A204.1 (cell line): ENCODE measurements at regions not wholly inside any gene's neighbourhood (a gene's known extent, or its start where the extent isn't known, plus 50 kb on each side); places are given as distances from the start of the nearest gene placed in this dataset.
"Not testable (repeated sequence)": the region's sequence is repeated elsewhere in the genome, so short reads cannot be mapped to it uniquely, and the experiment has no call there.

Source experiments
- FAIRE-seq: peaks from 2 replicates; lab custom pipeline; 2012; peaks lifted over from hg19 to GRCh38; lab: Jason Lieb, UNC

GRCh38 chr12:131421509-131422186 is 289.2 kb upstream of the SFSWAP start:
- FAIRE-seq = no peak

- no peak for FAIRE-seq
These were observed 288.7 kb upstream of the SFSWAP start for GRCh38 chr12:131422187-131422520.

- FAIRE-seq = no peak
These were observed 288.1 kb upstream of the SFSWAP start for GRCh38 chr12:131422744-131423143.

- no peak for FAIRE-seq
These were observed 286.6 kb upstream of the SFSWAP start for GRCh38 chr12:131424270-131424669.

GRCh38 chr12:131425112-131426075 is 285.5 kb upstream of the SFSWAP start:
- no peak for FAIRE-seq

GRCh38 chr12:131428091-131428685 is 282.7 kb upstream of the SFSWAP start:
- no peak for FAIRE-seq

GRCh38 chr12:131429221-131429620 is 281.7 kb upstream of the SFSWAP start:
- not testable (repeated sequence) for FAIRE-seq

- not testable (repeated sequence) for FAIRE-seq
These were observed 281.2 kb upstream of the SFSWAP start for GRCh38 chr12:131429697-131430096.

- FAIRE-seq = no peak
These were observed 280.6 kb upstream of the SFSWAP start for GRCh38 chr12:131430158-131430742.

GRCh38 chr12:131431126-131431655 is 279.7 kb upstream of the SFSWAP start:
- FAIRE-seq = not testable (repeated sequence)

GRCh38 chr12:131432532-131433260 is 278.2 kb upstream of the SFSWAP start:
- no peak for FAIRE-seq

GRCh38 chr12:131434208-131435125 is 276.4 kb upstream of the SFSWAP start:
- no peak for FAIRE-seq

- no peak for FAIRE-seq
These were observed 273.8 kb upstream of the SFSWAP start for GRCh38 chr12:131436922-131437705.

- no peak for FAIRE-seq
These were observed 273.0 kb upstream of the SFSWAP start for GRCh38 chr12:131437706-131438492.

- not testable (repeated sequence) for FAIRE-seq
These were observed 272.4 kb upstream of the SFSWAP start for GRCh38 chr12:131438493-131438835.

- FAIRE-seq = no peak
These were observed 272.0 kb upstream of the SFSWAP start for GRCh38 chr12:131438881-131439280.

GRCh38 chr12:131439752-131440151 is 271.1 kb upstream of the SFSWAP start:
- not testable (repeated sequence) for FAIRE-seq

- FAIRE-seq = not testable (repeated sequence)
These were observed 270.5 kb upstream of the SFSWAP start for GRCh38 chr12:131440209-131441059.
